HG02623 (cell line): ENCODE measurements at regions not wholly inside any gene's neighbourhood (a gene's known extent, or its start where the extent isn't known, plus 50 kb on each side); places are given as distances from the start of the nearest gene placed in this dataset.
A peak's percentile ranks its signal among the peaks of the same experiment; 100 is the strongest.

Experiments
- ATAC-seq: cut with Tn5 transposase; IDR thresholded peaks from one replicate; pipeline ENCODE4 v1.9.1; 2021; ENCODE audit warnings: moderate library complexity; ENCODE audit not compliant: unreplicated experiment

- ATAC-seq = no peak
Measured at GRCh38 chr4:123308667-123309066, 87.9 kb upstream of the SPRY1 start.

- no peak for ATAC-seq
Measured at GRCh38 chr4:123312116-123312515, 84.5 kb upstream of the SPRY1 start.

GRCh38 chr4:123312951-123313592, 83.5 kb upstream of the SPRY1 start:
- no peak for ATAC-seq

GRCh38 chr4:123315617-123316016, 81.0 kb upstream of the SPRY1 start:
- no peak for ATAC-seq

- ATAC-seq = no peak
Measured at GRCh38 chr4:123317211-123317610, 79.4 kb upstream of the SPRY1 start.

- no peak for ATAC-seq
Measured at GRCh38 chr4:123319639-123320038, 77.0 kb upstream of the SPRY1 start.

- no peak for ATAC-seq
Measured at GRCh38 chr4:123323998-123324397, 72.6 kb upstream of the SPRY1 start.

GRCh38 chr4:123325241-123325681, 71.3 kb upstream of the SPRY1 start:
- peak; percentile 98 for ATAC-seq

GRCh38 chr4:123327346-123327745, 69.2 kb upstream of the SPRY1 start:
- no peak for ATAC-seq

- ATAC-seq = no peak
Measured at GRCh38 chr4:123327846-123328429, 68.7 kb upstream of the SPRY1 start.

- ATAC-seq = no peak
Measured at GRCh38 chr4:123338715-123339114, 57.9 kb upstream of the SPRY1 start.

GRCh38 chr4:123339507-123340380, 56.9 kb upstream of the SPRY1 start:
- ATAC-seq = no peak

GRCh38 chr4:123340381-123340701, 56.3 kb upstream of the SPRY1 start:
- ATAC-seq = no peak

- ATAC-seq = no peak
Measured at GRCh38 chr4:123342498-123342897, 54.1 kb upstream of the SPRY1 start.

- no peak for ATAC-seq
Measured at GRCh38 chr4:123343400-123344041, 53.1 kb upstream of the SPRY1 start.

- ATAC-seq = no peak
Measured at GRCh38 chr4:123345137-123345934, 51.3 kb upstream of the SPRY1 start.

GRCh38 chr4:123345935-123346300, 50.7 kb upstream of the SPRY1 start:
- no peak for ATAC-seq

GRCh38 chr4:123346330-123346940, 50.2 kb upstream of the SPRY1 start:
- ATAC-seq = no peak
